Osteoblast (primary cell): ENCODE measurements at regions not wholly inside any gene's neighbourhood (a gene's known extent, or its start where the extent isn't known, plus 50 kb on each side); places are given as distances from the start of the nearest gene placed in this dataset.
A peak's percentile ranks its signal among the peaks of the same experiment; 100 is the strongest.
"Not testable (repeated sequence)": the region's sequence is repeated elsewhere in the genome, so short reads cannot be mapped to it uniquely, and the experiment has no call there.

Experiments used
- DNase-seq: peaks from one replicate; pipeline ENCODE4 v3.0.0; 2011; ENCODE audit warnings: low spot score, mixed read lengths; ENCODE audit not compliant: insufficient read length; ENCODE audit errors: missing footprints
- H2AFZ ChIP-seq: 2 replicates; pipeline ENCODE4 v1.6.0; 2011; ENCODE audit warnings: mild to moderate bottlenecking, low read length
- H3K27ac ChIP-seq: 2 replicates; pipeline ENCODE4 v1.5.1; 2011; ENCODE audit warnings: mild to moderate bottlenecking, low read depth, low read length, moderate library complexity
- H3K27me3 ChIP-seq: 2 replicates; pipeline ENCODE4 v1.6.0; 2012; ENCODE audit warnings: mild to moderate bottlenecking, control low read depth, inconsistent platforms, low read length, moderate library complexity; ENCODE audit not compliant: insufficient read depth
- H3K36me3 ChIP-seq: 2 replicates; pipeline ENCODE4 v1.5.1; 2011; ENCODE audit warnings: mild to moderate bottlenecking, low read length, control low read depth, moderate library complexity; ENCODE audit not compliant: insufficient read depth
- H3K4me1 ChIP-seq: 2 replicates; pipeline ENCODE4 v1.5.1; 2011; ENCODE audit warnings: mild to moderate bottlenecking, low read length, control low read depth, moderate library complexity; ENCODE audit not compliant: insufficient read depth
- H3K4me2 ChIP-seq: 2 replicates; pipeline ENCODE4 v1.6.0; 2011; ENCODE audit warnings: mild to moderate bottlenecking, low read length; ENCODE audit not compliant: insufficient read depth
- H3K4me3 ChIP-seq: fragments of 200-600 bp; sonication (generic); 3 replicates; pipeline ENCODE4 v1.5.1; 2012; ENCODE audit warnings: mild to moderate bottlenecking, low read length, inconsistent platforms; ENCODE audit not compliant: insufficient read depth
- H3K79me2 ChIP-seq: 2 replicates; pipeline ENCODE4 v1.6.0; 2012; ENCODE audit warnings: mild to moderate bottlenecking, low read length, control low read depth, inconsistent platforms; ENCODE audit not compliant: insufficient read depth
- H3K9me3 ChIP-seq: 2 replicates; pipeline ENCODE4 v1.5.1; 2011; ENCODE audit warnings: low read depth, low read length, control low read depth
- H4K20me1 ChIP-seq: 2 replicates; pipeline ENCODE4 v1.6.0; 2012; ENCODE audit warnings: mild to moderate bottlenecking, low read length, control low read depth; ENCODE audit not compliant: insufficient read depth
- CTCF ChIP-seq: IDR thresholded peaks from 2 replicates; pipeline ENCODE4 v1.5.1; 2011; ENCODE audit warnings: mild to moderate bottlenecking, low read depth, low read length, moderate library complexity; ENCODE audit errors: extremely low read depth

GRCh38 chr7:48839108-48839507, 85.2 kb upstream of the CDC14C start:
- Histone ChIP-seq H3K4me1 (no peaks in the 10 kb centered on the region), H2AFZ (no peak overlapping the region), H3K27me3 (no peaks in the 10 kb centered on the region), H4K20me1 (no peaks in the 10 kb centered on the region), H3K4me3 (no peak overlapping the region), H3K27ac (no peak overlapping the region), H3K79me2 (no peaks in the 10 kb centered on the region), H3K36me3 (no peaks in the 10 kb centered on the region), H3K9me3 (no peaks in the 10 kb centered on the region), H3K4me2 (no peak overlapping the region)
- DNase-seq, result no peak
- no peak for TF ChIP-seq CTCF

DNA sequence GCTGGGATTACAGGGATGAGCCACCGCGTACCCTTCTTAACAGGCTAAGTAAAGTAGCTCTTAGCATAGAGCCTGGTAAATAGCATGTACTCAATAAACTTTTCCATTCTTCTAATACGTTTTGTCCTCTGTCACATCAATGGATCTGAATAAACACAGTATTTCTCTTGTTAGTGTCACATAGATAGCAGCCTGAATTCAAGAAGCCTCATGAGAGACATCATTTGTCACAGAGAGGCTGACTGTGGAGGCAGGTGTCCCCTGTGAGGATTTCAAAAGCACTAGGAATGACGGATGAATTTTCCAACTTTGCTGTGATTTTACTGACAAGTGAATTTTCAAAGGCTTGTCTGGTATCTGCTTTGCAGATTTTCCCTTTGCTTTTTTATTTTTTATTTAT, 82.6 kb upstream of the CDC14C start:
- Histone ChIP-seq H2AFZ (no peak overlapping the region), H3K27ac (no peak overlapping the region), H3K4me3 (no peak overlapping the region), H3K79me2 (no peaks in the 10 kb centered on the region), H3K36me3 (no peaks in the 10 kb centered on the region), H4K20me1 (no peaks in the 10 kb centered on the region), H3K4me1 (no peaks in the 10 kb centered on the region), H3K27me3 (no peaks in the 10 kb centered on the region), H3K9me3 (no peaks in the 10 kb centered on the region), H3K4me2 (no peak overlapping the region)
- no peak for DNase-seq
- TF ChIP-seq CTCF, result no peak

DNA sequence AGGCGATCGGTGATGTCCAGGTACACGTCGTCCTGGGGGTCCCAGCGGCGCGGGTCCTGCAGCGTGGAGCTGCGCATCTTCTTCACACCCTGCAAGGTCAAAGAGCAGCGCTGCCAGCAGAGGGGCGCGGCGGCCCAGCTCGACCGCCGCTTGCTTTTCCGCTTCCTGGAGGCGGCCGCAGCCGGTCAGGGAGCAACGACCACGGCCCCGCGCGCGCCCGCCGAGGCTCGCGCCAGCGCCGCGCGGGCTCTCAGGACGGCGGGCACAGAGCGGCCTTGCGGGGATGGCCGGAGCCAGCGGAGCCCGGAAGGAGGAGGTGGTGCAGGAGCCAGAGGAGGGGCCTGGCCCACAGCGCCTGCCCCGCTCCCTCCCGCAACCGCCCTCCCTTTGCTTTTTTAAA, 76.4 kb upstream of the CDC14C start:
- Histone ChIP-seq H3K9me3 (no peaks in the 10 kb centered on the region), H3K79me2 (no peaks in the 10 kb centered on the region), H4K20me1 (no peaks in the 10 kb centered on the region), H3K27me3 (no peaks in the 10 kb centered on the region), H2AFZ (no peak overlapping the region), H3K4me1 (no peaks in the 10 kb centered on the region), H3K36me3 (no peaks in the 10 kb centered on the region), H3K27ac (no peak overlapping the region), H3K4me3 (no peak overlapping the region), H3K4me2 (no peak overlapping the region)
- DNase-seq, result peak; percentile 15
- TF ChIP-seq CTCF, result no peak

DNA sequence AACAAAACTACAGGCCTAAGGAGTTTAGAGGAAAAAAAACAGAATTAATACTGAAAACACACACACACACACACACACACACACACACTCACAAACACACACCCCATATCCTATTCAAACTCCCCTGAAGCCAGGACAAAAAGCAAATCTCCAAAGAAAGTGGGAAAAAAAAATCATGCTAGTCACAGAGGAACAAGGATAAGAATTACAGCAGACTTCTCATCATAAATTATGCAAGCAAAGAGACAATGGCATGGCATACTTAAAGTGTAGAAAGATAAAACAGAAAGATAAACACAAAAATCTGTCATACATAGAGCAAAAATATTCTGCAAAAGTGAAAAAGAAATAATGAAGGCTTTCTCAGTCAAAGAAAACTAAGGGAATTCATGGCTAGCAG, 63.9 kb upstream of the CDC14C start:
- not testable (repeated sequence) for H3K9me3 ChIP-seq, H4K20me1 ChIP-seq

DNA sequence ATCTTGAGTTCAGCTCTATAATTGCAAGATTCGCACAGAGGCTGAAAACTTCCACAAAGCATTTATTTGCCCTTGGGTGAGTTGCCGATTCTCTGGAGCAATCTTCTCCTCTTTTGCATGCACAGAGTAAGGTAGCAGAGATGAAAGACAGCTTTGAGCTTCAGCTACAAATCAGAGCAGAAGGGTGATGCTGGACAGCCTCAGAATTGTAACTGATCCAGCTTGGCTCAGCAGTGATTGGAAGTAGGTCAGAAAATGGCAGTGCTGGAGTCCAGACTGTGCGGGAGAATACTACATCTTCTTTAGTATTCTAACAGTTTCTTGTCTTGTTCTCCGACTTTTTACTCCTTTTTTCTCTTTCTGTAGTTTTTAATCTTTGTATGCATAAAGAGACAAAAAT, 55.4 kb upstream of the CDC14C start:
- no peak for DNase-seq
- Histone ChIP-seq H3K27me3 (no peaks in the 10 kb centered on the region), H3K9me3 (peaks cover 4% of the 10 kb centered on the region), H2AFZ (no peak overlapping the region), H3K36me3 (no peaks in the 10 kb centered on the region), H3K4me2 (no peak overlapping the region), H3K4me1 (no peaks in the 10 kb centered on the region), H3K79me2 (no peaks in the 10 kb centered on the region), H3K4me3 (no peak overlapping the region), H3K27ac (no peak overlapping the region), H4K20me1 (no peaks in the 10 kb centered on the region)
- no peak for TF ChIP-seq CTCF

More for the DNA sequence above, 63.9 kb upstream of the CDC14C start:
- not testable (repeated sequence) for H2AFZ ChIP-seq, H3K4me3 ChIP-seq, H3K36me3 ChIP-seq, H3K4me1 ChIP-seq, H3K79me2 ChIP-seq, DNase-seq, H3K4me2 ChIP-seq, H3K27me3 ChIP-seq, H3K27ac ChIP-seq
